ENCODE measurements at regions not wholly inside any gene's neighbourhood (a gene's known extent, or its start where the extent isn't known, plus 50 kb on each side); places are given as distances from the start of the nearest gene placed in this dataset.

GRCh38 chr5:58121391-58121790 is 338.5 kb downstream of the PLK2 start:
- no peak for TF ChIP-seq YY1 (IDR thresholded peaks at IDR 0.05; ENCODE audit: low read depth, low read length)
- no peak for TF ChIP-seq CTCF (IDR thresholded peaks at IDR 0.05; ENCODE audit: control extremely low read depth in 1 of 3, insufficient read depth in 1 of 3, low read depth in 1 of 3, low read length in 3 of 3)
- no peak for TF ChIP-seq EZH2 (IDR thresholded peaks at IDR 0.05; ENCODE audit: low read depth, low read length, severe bottlenecking)
- no peak for TF ChIP-seq POLR2AphosphoS5 (IDR thresholded peaks at IDR 0.05; ENCODE audit: low read depth, low read length)

Data from H1 (cell line).